Mesodermal cell (in vitro differentiated cells): ENCODE measurements at regions not wholly inside any gene's neighbourhood (a gene's known extent, or its start where the extent isn't known, plus 50 kb on each side); places are given as distances from the start of the nearest gene placed in this dataset.
"Not testable (repeated sequence)": the region's sequence is repeated elsewhere in the genome, so short reads cannot be mapped to it uniquely, and the experiment has no call there.

Experiments used
- H3K27ac ChIP-seq: 2 replicates; pipeline ENCODE4 v1.7.0; 2013; ENCODE audit warnings: mild to moderate bottlenecking, low read depth, low read length, moderate library complexity; ENCODE audit not compliant: severe bottlenecking
- H3K36me3 ChIP-seq: 2 replicates; pipeline ENCODE4 v1.7.1; 2013; ENCODE audit warnings: mild to moderate bottlenecking, low read length, moderate library complexity; ENCODE audit not compliant: control insufficient read depth, insufficient read depth
- H3K4me1 ChIP-seq: one replicate; pipeline ENCODE4 v1.7.1; 2013; ENCODE audit warnings: mild to moderate bottlenecking, low read length; ENCODE audit not compliant: insufficient read depth, control insufficient read depth, poor library complexity, severe bottlenecking
- H3K4me3 ChIP-seq: 2 replicates; pipeline ENCODE4 v1.7.0; 2013; ENCODE audit warnings: low read length, control low read depth, mild to moderate bottlenecking; ENCODE audit not compliant: insufficient read depth, poor library complexity, severe bottlenecking; ENCODE audit errors: extremely low read depth
- H3K9me3 ChIP-seq: 2 replicates; pipeline ENCODE4 v1.7.1; 2013; ENCODE audit warnings: mild to moderate bottlenecking, low read length, moderate library complexity; ENCODE audit not compliant: control insufficient read depth
- WGBS, 2 experiments: methylation state at CpG; one replicate each; pipeline ENCODE4 v1.1.5; 2013; ENCODE audit warnings: missing lambda C conversion rate in 2 of 2; ENCODE audit not compliant: insufficient coverage in 2 of 2; 5-methylcytosine and 5-hydroxymethylcytosine counted together

- Histone ChIP-seq H3K4me3 (no peak overlapping the region), H3K36me3 (no peaks in the 10 kb centered on the region), H3K27ac (no peak overlapping the region), H3K9me3 (no peaks in the 10 kb centered on the region), H3K4me1 (no peaks in the 10 kb centered on the region)
Observed at GRCh38 chr2:155913356-155913755, 419.2 kb downstream of the NR4A2 start.

- H3K4me1 ChIP-seq: no peaks in the 10 kb centered on the region
- no CpG with 5 or more reads among the region's 1 CpG for WGBS, 2 experiments
- no peak overlapping the region for H3K4me3 ChIP-seq
- no peaks in the 10 kb centered on the region for H3K36me3 ChIP-seq
- no peak overlapping the region for H3K27ac ChIP-seq
- H3K9me3 ChIP-seq: no peaks in the 10 kb centered on the region
Observed at GRCh38 chr2:155908567-155908966, 424.0 kb downstream of the NR4A2 start.

- Histone ChIP-seq H3K4me1 (no peaks in the 10 kb centered on the region), H3K27ac (no peak overlapping the region), H3K4me3 (no peak overlapping the region), H3K36me3 (no peaks in the 10 kb centered on the region), H3K9me3 (no peaks in the 10 kb centered on the region)
- 87 to 92% methylated on average over 2 of the region's 3 CpGs for WGBS, 2 experiments
Observed at GRCh38 chr2:155907211-155907610, 425.3 kb downstream of the NR4A2 start.

- Histone ChIP-seq H3K36me3 (no peaks in the 10 kb centered on the region), H3K4me1 (no peaks in the 10 kb centered on the region), H3K27ac (no peak overlapping the region), H3K4me3 (no peak overlapping the region), H3K9me3 (no peaks in the 10 kb centered on the region)
- WGBS, 2 experiments: 22% methylated on average over 1 of the region's 1 CpG; no CpG with 5 or more reads in 1 of the 2 experiments
Observed at GRCh38 chr2:155905657-155906056, 426.9 kb downstream of the NR4A2 start.

GRCh38 chr2:155904720-155905119 lies 427.8 kb downstream of the NR4A2 start:
- 47% methylated on average over 1 of the region's 2 CpGs; no CpG with 5 or more reads in 1 of the 2 experiments for WGBS, 2 experiments
- no peaks in the 10 kb centered on the region for H3K9me3 ChIP-seq
- H3K4me1 ChIP-seq: no peaks in the 10 kb centered on the region
- H3K36me3 ChIP-seq: no peaks in the 10 kb centered on the region
- no peak overlapping the region for H3K4me3 ChIP-seq
- no peak overlapping the region for H3K27ac ChIP-seq

- Histone ChIP-seq H3K27ac (no peak overlapping the region), H3K36me3 (no peaks in the 10 kb centered on the region), H3K9me3 (no peaks in the 10 kb centered on the region), H3K4me3 (no peak overlapping the region), H3K4me1 (no peaks in the 10 kb centered on the region)
- WGBS, 2 experiments: 88% methylated on average over 1 of the region's 2 CpGs; no CpG with 5 or more reads in 1 of the 2 experiments
Observed at GRCh38 chr2:155902635-155903034, 429.9 kb downstream of the NR4A2 start.

- peaks cover 10% of the 10 kb centered on the region for H3K4me1 ChIP-seq
- WGBS, 2 experiments: no CpG with 5 or more reads among the region's 1 CpG
- no peaks in the 10 kb centered on the region for H3K36me3 ChIP-seq
Observed at GRCh38 chr2:155895016-155895415, 437.5 kb downstream of the NR4A2 start.

GRCh38 chr2:155880382-155880781 lies 452.1 kb downstream of the NR4A2 start:
- 93% methylated on average over 3 of the region's 5 CpGs; no CpG with 5 or more reads in 1 of the 2 experiments for WGBS, 2 experiments
- not testable (repeated sequence) for H3K4me1 ChIP-seq

More at GRCh38 chr2:155895016-155895415, 437.5 kb downstream of the NR4A2 start:
- no peak overlapping the region for H3K27ac ChIP-seq
- H3K4me3 ChIP-seq: no peak overlapping the region
- H3K9me3 ChIP-seq: no peaks in the 10 kb centered on the region

GRCh38 chr2:155879900-155880299 lies 452.6 kb downstream of the NR4A2 start:
- H3K4me3 ChIP-seq, H3K27ac ChIP-seq, H3K9me3 ChIP-seq, H3K36me3 ChIP-seq, H3K4me1 ChIP-seq: not testable (repeated sequence)
- WGBS, 2 experiments: 79 to 91% methylated on average over 4 to 5 of the region's 5 CpGs

More at GRCh38 chr2:155880382-155880781, 452.1 kb downstream of the NR4A2 start:
- H3K4me3 ChIP-seq, H3K36me3 ChIP-seq, H3K27ac ChIP-seq, H3K9me3 ChIP-seq: not testable (repeated sequence)

GRCh38 chr2:155872396-155872795 lies 460.1 kb downstream of the NR4A2 start:
- Histone ChIP-seq H3K36me3 (no peaks in the 10 kb centered on the region), H3K4me1 (no peaks in the 10 kb centered on the region), H3K4me3 (no peak overlapping the region), H3K9me3 (no peaks in the 10 kb centered on the region), H3K27ac (no peak overlapping the region)
- WGBS, 2 experiments: no CpG with 5 or more reads among the region's 3 CpGs

- Histone ChIP-seq H3K4me3 (no peak overlapping the region), H3K36me3 (no peaks in the 10 kb centered on the region), H3K9me3 (no peaks in the 10 kb centered on the region), H3K4me1 (no peaks in the 10 kb centered on the region), H3K27ac (no peak overlapping the region)
- 80% methylated on average over 1 of the region's 4 CpGs; no CpG with 5 or more reads in 1 of the 2 experiments for WGBS, 2 experiments
Observed at GRCh38 chr2:155871940-155872339, 460.6 kb downstream of the NR4A2 start.
